HuH-7 (cell line): ENCODE measurements at regions not wholly inside any gene's neighbourhood (a gene's known extent, or its start where the extent isn't known, plus 50 kb on each side); places are given as distances from the start of the nearest gene placed in this dataset.
A peak's percentile ranks its signal among the peaks of the same experiment; 100 is the strongest.
"Not testable (repeated sequence)": the region's sequence is repeated elsewhere in the genome, so short reads cannot be mapped to it uniquely, and the experiment has no call there.

Experiments
- DNase-seq: peaks from one replicate; pipeline ENCODE4 v3.0.0; 2011; ENCODE audit warnings: low spot score

DNA sequence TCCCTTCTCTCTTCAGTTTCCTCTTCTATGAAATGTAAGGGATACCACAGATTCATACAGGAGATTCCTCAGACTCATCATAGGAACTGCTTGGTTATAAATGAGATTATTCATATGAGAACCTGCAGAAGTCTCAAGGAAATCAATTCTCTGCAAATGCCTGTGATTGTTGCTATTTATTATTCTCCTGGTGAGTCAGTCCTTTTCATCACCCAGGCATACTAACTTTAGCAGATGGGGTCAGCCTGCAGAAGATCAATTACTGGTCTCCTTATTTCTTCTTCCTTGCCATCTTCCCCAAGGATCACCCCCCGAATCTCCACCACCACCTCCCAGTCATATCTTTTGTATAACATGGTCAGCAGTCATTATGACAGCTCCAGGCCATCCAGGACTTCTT lies 53.8 kb upstream of the DCP1A start:
- DNase-seq = no peak

DNA sequence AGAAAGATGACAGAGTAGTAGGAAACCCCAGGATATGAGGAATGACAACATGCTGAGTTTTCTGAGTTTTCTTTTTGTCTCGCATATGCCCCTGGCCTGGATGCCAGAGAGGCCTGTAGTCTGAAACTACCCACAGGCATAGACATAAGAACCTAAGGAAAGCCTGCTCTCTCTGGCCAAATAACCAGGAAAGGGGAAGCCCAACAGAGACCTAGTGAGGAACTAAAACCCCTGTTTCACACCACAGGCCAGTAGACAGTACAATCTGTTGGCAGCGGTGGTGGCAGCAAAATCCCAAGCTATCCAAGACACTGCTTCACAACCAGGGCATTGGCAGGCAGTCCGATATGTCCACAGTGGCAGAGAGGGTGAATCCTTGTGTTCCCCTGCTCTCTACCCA lies 55.0 kb upstream of the DCP1A start:
- no peak for DNase-seq

DNA sequence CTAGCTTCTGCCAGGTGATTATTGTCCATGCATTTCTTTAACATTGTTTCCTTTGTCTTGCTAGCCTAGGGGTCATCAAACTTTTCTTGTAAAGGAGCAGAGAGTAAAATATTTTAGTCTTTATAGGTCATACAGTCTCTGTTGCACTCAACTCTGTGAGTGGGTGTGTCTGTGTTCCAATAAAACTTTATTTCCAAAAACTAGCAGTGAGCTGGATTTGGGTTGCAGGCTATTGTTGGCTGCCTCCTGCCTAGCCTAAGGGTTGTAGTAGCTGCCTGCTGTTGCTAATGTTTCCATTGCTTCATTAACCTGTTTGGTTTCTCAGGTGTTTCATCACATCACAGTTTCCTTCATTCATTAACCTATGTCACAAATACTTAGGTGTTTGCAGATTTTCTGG lies 64.0 kb upstream of the DCP1A start:
- no peak for DNase-seq

DNA sequence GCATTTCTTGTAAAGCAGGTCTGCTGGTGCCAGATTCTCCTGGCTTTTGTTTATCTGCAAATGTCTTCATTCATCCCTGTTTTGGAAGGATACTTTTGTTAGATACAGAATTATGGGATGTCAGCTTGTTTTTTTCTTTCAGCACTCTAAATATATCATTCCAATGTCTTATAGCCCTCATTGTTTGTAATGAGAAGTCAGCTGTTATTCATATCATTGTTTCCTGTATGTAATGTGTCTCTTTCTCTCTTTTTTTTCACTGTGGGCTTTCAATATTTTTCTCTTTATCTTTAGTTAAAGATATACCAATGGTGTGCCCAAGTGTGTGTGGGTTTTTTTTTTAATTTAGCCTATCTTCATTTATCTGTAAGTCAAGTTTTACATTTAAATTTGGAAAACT lies 65.6 kb upstream of the DCP1A start:
- DNase-seq = no peak

DNA sequence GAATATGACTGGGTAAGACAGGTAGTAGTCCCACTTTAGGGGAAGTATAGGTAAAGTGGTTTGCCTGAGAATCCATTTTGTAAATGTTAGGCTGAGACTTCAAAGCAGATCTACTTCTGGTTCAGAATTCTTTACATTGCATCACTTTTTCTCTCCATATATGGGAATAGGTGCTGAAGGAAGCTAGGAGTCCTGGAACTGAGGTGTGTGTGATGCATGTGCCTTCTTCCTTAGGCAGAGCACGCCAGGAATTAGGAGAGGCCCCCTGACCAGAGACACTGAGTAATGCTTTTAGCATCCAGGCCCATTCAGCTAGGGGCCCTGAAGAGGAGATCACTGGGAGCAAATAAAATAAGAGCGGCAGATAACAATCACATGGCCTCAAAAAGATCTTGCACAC lies 69.2 kb upstream of the DCP1A start:
- DNase-seq = no peak

DNA sequence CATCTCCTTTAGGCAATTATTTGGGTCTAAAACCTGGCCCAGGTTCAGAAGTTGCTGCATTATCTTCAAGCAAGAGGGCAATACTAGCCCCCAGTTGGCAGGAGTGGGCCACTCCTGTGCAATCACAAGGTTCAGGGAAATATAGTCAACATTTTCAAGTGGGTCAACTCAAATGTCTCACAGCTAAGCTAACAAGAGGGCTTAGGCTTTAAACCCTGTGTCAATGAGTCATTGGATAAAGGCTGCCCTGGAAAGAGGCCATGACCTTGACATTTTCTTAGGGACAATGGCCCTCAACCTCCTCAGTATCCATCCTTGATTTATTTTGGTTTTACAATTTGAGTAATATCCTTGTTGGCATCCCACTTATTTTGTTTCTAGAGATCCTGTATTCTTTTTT lies 73.5 kb upstream of the DCP1A start:
- DNase-seq = no peak

DNA sequence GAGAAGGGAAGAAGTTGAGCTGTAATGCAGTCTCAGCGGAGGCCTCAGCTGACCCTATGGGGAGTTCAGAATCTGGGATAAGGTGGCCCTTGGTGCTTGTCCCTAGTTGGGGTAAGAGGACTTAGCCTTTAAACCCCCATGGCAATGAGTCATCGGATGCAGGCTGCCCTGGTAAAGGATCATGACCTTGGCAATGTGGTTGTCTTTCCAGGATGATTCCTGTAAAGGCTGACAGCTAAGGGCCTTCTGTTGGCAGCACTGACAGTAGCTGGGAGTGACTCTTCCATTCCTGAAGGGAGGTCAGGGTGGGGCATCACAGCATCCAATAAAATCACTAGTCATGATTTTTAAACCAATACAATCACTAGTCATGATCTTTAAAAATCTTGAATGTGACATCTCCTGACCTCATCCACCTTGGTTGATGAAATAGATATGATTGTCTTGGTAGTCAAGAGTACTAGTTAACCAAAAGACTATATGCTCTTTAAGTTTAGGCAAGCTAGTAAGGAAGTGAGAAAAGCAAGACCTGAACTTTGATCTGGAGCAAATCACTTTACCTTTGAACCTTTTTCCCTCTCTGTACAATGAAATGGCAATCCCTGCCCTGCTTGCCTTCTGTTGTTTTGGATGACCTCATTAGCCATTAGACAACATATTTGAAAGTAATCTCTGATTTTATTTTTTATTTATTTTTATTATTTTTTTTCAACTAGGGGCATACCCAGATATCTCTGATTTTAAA lies 71.3 kb upstream of the CACNA1D start:
- DNase-seq = no peak

DNA sequence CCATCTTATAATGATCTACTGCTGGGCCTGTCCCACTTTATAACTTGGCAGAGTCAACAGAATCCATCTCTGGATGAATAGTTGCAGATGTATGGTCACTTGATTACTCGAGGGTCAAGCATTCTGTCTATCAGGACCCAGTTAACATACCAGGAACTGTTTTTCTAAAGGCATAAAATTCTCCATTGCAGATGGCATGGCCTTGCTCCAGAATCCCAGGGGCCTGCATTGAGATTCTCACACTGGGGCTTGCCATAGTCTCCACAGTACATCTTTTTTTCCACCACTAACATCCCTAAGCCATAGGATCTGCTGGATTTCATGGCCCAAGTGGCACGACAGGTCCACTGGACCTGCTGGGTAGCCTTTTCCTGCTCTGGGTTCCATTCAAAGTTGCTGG lies 68.5 kb upstream of the CACNA1D start:
- DNase-seq = no peak

DNA sequence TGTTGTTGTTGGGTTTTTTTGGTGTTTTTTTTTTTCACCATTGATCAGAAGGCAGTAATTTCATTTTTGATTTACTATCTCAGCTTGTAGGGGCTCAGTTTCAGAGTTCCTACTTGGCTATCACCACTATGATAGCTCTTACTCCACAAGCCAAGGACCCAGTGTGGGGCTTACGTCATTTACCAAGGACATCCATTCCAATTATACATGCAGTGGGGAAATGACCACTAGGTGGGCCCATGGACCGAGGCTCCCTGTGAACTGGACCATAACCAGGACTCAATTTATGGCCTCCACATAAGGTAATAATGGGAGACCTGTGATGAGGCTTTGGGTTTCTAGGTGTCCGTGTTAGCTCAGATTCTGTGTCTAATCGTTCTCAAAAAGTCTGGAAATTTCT lies 67.5 kb upstream of the CACNA1D start:
- peak; percentile 5 for DNase-seq

DNA sequence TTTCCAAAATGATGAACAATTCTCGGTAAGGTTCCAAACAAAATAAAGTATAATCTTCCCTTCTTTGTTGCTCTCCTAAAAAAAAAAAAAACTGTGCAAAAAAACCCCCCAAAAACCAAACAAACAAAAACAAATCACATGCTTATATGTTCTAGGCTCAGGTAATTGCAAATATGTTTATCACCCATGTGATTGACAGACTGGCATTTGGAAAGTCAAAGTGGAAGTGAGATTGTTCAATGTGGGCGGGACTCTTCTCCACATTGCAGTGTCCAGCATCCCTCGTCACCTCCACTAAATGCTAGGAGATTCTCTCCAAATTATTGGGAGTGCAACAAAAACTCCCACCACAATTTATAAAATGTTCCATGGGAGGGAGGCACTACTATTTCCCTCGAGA lies 57.6 kb upstream of the CACNA1D start:
- DNase-seq = no peak

DNA sequence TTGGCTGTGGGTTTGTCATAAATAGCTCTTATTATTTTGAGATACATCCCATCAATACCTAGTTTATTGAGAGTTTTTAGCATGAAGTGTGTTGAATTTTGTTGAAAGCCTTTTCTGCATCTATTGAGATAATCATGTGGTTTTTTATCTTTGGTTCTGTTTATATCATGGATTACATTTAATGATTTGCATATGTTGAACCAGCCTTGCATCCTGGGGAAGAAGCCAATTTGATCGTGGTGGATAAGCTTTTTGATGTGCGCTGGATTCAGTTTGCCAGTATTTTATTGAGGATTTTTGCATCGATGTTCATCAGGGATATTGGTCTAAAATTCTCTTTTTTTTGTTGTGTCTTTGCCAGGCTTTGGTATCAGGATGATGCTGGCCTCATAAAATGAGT lies 51.5 kb upstream of the CACNA1D start:
- DNase-seq = not testable (repeated sequence)
